Glomerular visceral epithelial cell (primary cell): ENCODE measurements at regions not wholly inside any gene's neighbourhood (a gene's known extent, or its start where the extent isn't known, plus 50 kb on each side); places are given as distances from the start of the nearest gene placed in this dataset.

Experiments
- DNase-seq: peaks from one replicate; pipeline ENCODE4 v3.0.0-alpha.2; 2016; ENCODE audit errors: extremely low spot score

DNA sequence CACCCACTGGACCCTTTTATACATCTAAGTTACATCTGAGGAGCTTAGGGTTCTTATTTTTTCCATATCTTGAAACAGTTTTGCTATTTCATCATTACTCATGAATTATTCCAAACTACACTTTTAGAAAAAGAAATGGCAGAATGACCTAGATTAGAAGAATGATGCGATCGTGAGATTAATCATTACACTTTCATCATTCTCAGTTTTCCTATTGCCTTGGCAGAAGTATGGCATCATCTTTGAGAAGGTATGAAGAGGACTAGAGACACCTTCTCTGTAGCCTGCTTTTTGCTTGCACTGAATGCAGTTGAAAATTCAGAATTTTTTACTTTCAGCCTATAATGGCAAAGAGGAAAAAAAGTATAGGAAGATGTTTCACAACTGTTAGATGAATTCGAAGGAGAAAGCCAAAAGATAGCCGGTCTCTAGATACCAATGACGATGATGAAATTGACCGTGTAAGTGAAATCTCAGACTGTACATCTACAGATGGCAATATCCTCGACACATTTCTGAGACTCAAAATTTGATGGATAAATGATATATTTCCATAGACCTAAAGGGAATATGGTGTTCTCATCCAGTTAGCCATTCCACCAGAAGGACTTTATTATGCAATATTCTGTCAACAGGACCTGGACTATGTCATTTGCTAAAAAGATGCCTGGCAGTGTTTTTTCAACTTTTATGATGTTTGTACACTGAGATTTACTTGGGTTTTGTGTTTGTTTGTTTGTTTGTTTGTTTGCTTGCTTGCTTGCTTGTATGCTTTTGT lies 191.8 kb downstream of the TOMM20 start:
- DNase-seq: no peak

DNA sequence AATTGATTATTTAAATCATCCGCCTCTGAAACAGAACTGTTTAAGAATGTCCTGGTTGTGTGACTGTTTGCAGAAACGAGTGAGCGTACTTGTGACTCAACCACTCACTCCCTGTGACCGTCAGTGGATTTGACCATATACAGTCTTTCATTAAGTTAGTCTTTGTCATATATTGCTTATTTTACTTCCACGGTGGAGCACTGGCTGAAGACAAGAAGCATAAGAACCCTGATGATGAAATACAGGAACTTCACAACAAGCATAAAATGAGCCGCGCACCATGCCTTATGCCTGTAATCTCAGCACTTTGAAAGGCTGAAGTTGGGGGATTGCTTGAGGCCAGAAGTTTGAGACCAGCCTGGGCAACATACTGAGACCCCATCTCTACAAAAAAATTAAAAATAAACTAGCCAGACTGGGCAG lies 194.0 kb downstream of the TOMM20 start:
- DNase-seq: no peak

DNA sequence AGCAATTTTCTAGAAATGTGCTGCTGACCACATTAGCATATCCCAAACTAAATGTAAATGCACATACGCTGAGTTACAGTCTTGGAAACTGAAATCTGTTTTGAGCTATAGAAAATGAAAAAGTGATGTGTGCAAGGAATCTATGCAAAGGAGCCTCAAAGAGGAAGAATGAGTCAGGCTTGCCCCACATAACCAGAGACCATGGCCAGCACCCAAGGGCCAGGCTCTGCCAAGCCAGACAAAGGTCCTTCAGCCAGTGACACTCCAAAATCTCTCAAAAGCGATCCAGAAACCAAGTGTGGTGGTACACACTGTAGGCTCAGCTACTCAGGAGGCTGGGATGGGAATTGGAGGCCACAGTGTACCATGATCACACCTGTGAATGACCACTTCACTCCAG lies 195.2 kb downstream of the TOMM20 start:
- peak; percentile 46 for DNase-seq

DNA sequence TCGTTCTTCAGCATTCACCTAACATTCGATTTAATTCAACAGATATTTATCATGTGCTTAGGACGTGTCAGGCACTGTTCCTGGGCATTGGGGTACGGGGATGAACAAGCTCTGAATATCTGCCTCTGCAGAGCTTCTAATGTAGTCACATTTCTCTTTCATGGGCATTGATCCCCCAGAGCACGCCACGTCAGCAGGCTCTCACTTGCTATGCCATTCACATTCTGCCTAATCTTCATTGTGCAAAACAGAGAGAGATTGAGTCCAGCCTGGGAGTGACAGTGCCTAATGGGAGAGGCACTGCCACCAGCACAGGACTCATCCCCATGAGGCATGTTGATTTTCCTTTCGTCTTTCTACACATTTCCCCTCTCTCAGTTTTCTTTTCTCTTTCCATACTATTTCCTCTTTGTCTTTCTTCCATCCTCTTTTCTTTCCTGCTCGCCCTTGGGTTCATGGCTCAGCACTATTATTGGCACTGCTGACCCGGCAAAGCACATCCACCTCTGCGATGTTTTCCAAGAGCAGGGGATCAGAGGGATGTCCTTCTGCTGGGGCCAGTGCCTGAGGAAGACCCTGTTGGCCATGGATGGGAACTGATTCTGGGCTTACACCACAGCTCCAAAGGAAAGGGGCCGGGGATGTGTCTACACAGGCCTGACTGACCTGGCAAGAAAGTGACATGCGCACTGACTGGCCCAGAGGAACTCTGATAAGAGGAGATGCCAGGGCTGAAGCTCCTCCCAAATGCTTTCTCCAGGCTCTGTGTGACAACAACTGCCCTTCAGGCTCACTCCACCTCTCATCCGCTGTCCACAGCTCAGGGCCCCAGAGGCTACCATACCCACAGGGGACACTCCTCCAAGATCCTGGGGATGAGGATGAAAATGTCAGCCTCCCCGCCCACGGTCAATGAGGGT lies 195.9 kb downstream of the TOMM20 start:
- DNase-seq: no peak

DNA sequence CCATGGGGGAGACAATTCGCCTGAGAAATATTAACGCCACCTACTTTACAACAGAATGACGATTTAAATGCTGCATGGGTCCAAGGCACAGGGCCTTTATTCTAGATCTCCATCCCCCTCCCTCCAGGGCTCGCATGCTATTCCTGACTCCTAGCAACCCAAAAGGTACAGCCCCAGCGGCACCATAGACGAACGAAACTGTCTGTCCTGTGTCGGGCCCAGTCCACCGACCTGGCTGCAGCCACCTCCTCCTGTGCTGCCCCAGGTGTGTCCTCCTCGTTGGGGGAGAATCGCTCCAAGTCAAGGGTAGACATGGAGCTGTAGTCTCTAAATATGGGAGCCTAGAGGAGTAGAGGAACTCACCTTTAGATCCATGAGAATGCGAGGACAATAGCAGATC lies 196.5 kb downstream of the TOMM20 start:
- DNase-seq: no peak

DNA sequence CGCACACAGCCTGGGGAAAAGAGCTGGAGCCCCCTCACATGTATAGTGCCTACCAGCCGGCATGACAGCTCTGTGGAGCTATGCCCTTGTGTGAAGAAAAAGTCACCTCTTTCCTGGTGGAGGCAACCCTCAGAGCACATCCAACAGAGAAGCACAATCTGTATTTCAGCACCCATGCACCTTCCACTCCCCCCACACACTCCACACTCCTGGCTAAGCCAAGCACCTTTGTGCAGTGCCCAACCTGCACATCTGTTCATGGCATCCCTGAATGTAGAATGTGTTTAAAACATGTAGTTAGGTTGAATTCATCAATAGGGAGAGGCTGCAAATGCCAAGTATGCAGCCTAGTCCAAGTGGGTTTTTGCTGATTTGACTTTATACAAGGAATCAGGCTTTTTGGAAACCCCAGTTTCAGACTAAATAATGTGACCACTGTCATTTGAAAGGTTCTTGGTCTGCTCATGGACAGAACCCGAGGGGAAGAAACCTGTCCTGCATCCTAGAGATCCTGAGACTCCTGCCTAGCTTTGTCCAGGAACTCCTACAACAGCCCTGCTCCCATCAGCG lies 197.1 kb downstream of the TOMM20 start:
- DNase-seq: no peak

DNA sequence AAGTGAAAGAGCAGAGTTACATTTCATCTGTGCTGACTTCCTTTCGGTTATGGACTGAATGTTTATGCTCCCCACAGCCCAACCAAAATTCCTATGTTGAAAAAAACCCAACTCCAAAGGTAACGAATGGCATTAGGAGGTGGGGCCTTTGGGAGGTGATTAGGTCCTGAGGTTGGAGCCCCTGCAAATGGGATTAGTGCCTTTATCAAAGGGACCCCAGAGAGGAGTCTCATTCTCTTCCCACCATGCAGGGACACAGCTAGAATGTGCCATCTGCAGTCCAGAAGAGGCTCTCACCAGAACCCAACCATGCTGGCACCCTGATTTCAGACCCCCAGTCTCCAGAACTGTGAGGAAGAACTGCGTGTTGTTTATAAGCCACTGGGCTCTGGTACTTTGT lies 199.3 kb downstream of the TOMM20 start:
- DNase-seq: no peak

DNA sequence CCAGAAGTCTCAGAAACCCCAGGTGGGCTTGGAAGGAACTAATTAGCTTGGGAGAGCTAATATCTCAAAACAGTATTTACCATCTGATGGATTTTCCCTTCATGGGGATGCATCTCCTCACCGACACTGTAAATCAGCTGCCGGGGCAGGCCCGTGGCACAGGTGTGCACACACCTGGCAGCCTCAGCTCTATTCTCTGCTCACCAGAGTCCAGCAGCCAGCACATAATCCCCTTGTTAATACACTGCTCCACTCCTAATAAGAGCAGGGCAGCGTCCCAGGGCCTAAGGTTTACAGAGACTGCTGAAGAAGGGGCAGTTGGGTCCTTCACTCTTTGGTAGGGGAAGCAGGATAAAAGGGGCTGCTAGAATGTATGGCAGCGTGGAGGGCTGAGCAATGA lies 200.0 kb downstream of the TOMM20 start:
- no peak for DNase-seq

DNA sequence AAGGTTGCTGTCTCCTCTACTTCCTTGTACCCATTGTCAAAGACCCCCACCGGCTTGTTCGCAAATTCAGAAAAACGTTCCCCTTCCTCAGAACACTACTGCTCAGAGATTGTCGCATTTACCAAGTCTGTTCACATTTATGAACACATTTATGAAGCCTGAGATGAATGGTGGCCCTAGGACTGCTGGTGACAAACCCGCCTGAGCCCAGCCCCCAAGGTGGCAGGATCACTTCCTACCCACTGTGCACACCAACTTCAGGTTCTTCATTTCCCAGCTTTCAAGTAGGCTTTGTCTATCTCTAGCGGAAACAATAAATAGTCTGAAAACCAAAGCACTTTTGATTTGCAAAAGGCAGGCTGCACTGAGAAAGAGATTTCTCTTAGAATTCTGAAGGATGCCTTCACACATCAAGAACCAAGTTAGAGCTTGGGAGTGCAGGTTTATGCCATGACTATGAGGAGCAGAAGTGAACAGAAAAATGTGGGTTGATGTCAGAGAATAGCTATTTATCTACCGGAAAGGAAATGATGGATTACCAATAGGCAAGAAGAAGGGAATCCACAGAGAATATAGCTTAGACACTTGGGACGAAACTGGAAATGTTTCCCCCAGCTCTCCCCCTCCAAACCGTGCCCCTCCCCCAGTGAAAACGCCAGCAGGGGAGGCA lies 200.5 kb downstream of the TOMM20 start:
- DNase-seq: no peak

DNA sequence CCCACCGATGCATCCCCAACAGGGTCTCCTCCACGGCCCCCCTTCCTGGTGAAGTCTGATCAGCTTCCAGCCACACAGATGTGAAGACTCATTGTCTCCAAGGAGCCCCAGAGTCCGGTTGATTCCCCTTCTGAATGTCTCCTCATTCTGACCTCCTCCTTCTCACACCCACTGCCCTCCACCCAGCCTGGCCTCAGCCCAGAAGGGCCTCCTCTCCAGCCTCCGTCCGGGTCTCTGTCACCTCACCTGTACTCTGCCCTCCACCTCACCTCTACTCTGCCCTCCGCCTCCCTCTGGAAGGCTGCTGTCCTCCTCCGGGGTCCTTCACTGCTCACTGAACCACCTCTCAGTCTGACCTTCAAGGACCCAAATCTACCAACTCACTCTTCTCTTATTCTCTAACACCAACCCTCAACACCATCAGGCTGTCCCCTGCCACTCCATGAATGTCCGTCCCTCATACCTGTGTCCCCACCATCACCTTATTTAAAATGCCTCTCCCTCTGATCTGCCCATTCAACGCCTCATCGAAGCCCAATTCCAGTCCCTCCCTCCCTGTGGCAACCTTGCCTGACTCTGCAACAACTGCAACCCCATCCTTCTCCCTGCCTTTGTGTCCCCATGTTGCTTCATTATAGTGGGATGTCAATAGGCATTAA lies 201.2 kb downstream of the TOMM20 start:
- no peak for DNase-seq

DNA sequence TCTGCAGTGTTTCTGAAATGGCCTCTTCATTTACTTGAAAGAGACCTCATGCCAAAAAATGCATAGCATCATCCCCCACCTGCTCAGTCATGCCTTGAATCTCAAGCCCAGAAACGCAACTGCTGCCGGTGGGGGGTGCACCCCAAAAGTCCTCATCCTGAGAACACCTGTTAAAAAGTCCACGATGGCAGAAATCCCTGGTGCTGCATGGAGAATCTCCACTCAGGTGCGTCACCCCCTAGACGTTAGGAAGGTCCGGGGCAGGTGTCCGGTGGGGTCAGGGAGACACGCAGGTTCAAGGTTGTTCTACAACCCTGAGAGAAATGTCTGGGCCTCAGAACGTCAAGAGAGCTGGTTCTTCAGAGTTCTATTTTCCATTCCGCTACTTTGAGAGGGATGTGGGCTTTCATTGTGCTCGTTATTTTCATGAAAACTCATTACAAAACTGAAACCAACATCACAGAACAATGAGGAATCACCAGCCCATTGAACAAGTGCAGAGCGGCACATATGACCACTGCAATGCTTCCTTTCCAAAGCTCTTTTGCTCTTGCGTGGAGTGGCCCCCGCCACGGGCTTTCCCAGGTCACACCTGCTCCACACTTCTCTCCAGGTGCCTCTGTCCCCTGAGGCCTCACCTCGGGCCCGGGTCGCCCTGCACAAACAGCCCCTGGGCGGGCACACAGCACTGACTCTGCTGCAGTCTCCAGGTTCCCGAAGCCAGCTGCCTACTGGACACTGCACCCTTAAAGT lies 201.9 kb downstream of the TOMM20 start:
- no peak for DNase-seq

DNA sequence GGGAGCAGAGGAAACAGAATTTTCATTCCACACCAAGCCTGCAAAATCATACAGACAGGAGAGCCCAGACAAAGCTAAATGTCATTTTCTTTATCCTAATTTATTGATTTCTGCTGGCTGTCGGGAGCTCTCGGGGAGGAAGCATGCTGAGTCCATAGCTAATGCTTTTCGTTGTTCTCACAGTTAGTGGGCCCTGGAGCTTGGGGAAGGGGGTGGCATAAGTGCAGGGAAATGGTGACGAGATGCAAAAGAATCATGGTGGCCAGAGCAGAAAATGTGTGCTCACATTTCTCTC lies 202.4 kb downstream of the TOMM20 start:
- no peak for DNase-seq

DNA sequence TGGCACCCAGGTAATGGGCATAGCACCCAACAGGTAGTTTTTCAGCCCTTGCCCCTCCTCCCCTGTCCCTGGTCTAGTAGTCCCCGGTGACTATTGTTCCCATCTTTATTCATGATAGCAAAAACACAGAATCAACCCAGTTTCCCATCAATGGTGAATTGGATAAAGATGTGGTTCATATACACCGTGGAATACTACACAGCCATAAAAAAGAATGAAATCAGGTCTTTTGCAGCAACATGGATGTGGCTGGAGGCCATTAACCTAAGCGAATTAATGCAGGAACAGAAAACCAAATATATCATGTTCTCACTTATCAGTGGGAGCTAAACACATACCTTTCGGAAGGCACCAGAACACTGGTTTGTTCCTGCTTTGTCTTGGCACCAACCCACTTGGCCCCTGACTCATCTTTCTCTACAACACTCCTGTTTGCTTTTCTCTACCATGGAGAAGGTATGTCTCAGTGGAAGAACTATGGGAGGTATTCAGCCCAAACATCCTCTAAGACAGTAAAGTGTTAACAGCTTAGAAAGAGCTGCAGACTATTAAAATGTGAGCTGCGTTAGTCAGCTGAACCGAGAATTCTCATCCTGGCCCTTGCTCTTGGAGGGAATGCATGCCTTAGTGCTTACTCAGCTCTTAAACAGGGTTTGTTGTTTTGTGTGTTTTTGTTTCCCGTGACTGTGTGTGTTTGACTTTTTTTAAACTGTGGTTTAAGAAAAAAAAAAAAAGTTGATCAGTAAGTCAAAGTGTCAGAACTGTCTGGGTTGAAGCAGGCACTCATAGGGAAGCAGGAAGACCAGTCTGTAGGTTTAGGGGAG lies 203.0 kb downstream of the TOMM20 start:
- DNase-seq: peak; percentile 97

DNA sequence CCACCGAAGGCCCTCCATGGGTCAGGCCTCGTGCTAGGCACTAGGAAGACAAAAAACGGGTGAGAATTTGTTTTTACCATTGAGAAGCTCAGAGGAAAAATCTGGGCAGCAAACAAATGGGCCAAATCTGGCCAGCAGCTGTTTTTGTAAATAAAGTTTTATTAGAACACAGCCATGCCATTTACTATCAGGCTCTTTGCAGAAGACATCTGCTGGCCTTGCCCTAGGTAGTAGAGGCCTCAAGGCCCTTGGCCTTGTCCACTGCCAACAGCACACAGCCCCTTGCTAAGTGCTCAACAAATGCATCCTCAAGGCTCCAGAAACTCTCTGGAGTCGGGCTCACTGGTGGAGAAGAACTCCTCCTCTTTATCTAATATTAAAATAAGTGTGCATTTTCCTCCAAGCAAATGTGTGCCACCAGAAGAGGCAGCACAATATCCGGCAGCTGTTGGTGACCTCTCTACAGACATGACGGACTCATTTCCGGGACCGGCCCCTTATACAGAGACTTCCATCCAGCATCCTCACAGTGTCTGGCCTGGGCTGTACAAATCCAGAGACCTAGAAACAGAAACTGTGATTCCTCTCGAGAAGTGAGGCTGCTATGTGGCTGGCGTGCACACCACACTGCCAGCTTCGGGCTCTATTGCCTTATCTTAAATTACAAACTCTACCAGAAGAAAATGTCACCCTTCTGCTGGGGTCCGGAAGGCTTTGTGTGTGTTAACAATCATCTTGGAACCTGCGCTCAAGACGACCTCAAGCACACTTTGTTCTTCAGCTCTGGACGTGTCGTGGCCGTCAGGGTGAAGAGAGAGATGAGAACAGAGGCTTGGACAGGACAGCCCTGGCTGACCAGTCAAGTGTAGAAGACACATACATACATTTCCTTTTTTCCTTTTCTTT lies 203.9 kb downstream of the TOMM20 start:
- no peak for DNase-seq

DNA sequence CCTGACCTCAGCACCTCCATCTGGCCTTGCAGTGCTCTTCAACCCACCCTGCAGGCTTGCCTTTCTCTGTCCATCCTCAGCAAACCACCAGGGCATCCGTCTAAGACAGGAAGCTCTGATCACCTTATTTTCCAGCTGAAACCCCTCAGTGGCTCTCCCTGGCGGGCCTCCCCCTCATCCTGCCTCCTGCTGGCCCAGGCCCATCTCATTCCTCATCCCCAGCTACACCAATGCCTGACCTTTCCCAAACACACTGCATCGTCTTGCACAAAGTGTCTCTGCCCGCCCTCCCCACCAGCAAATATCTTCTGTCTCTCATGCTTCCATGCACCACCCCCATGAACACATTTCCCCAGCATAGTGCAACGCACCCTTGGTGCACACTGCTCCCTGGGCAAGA lies 205.0 kb downstream of the TOMM20 start:
- DNase-seq: no peak

DNA sequence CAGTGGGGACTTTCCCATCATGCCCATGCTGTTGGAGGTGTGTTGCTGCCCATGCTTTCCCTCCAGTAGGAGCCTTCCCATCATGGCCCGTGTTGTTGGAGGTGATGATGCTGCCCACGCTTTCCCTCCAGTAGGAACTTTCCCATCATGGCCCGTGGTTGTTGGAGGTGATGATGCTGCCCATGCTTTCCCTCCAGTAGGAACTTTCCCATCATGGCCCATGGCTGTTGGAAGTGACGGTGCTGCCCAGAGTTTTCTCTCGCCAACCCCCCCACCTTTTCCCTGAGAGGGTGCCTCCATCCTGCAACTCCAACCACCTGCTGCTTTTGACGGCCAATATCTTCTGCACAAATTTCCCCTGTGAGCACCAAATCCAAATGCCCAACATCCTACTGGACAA lies 205.7 kb downstream of the TOMM20 start:
- DNase-seq: no peak

DNA sequence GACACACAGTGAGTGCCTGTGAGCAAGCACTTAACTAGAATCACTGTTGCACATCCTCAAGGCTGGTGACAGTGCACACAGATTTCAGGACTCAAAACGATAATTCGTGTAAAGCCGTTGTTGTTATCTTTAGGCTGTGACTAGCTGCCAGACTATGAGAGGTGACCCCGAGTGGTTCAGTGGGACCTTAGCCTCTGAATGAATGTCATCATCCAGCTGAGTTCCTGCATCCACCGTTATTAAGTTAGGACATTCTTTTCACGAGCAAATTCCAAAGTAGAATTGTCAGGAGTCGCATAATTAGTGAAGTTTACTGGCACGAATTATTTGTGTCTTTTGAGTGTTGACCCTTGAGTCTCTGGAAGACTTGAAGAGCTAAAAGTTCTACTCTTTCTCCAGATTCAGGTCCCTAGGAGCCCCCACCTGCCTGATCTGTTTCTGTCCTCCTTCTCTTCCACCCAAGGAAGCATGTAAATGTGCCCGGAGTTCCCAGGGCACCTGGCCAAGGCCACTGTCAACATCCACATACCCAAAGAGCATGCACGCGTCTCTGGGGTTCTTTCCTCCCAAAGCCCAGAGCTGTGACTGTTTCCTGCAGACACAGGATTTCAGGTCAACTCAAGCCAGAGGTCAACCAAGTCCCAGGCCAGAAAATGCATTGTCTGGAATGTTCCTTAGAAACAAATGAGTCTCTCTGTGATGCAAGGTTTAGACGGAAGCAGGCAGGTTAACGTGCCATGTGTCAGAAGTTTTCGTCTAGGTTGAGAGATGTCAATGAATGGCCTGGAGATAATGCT lies 207.2 kb downstream of the TOMM20 start:
- peak; percentile 18 for DNase-seq

DNA sequence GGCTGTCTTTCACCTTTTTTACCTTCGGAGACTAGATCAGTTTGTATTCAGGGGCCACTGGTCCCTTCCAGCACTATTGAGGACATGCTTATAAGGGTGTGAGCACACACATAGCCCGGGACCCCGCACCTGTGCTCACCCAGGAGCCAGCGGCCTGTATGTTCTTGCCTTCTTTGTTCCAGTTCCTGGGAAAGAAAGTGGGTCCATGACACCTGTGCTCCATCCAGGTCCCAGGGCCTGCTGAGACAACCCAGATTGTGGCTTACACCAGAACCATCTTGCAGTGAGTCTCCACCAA lies 207.8 kb downstream of the TOMM20 start:
- no peak for DNase-seq
